GM12878 (cell line): ENCODE measurements at regions not wholly inside any gene's neighbourhood (a gene's known extent, or its start where the extent isn't known, plus 50 kb on each side); places are given as distances from the start of the nearest gene placed in this dataset.

Experiments used
- ATAC-seq: fragments of 200-7000 bp; cut with Tn5 transposase; 3 replicates; pipeline ENCODE4 v1.9.1; 2020; ENCODE audit warnings: mild to moderate bottlenecking, moderate library complexity
- BruUV-seq: library from RNA; stranded (reverse); fragments of 400-500 nt; replicated peaks from 2 replicates; lab custom pipeline; 2021; lab: Mats Ljungman, UMichigan
- CTCF ChIA-PET: fragments of 300-600 bp; sonication (Branson Sonifier 250); formaldehyde crosslinking; extraction: SDS; loops from one replicate; lab custom pipeline; 2021; ENCODE audit warnings: inconsistent platforms; lab: Yijun Ruan, JAX
- POLR2A ChIA-PET: fragments of 350-600 bp; formaldehyde crosslinking; extraction: SDS; loops from one replicate; lab custom pipeline; 2021; ENCODE audit warnings: inconsistent platforms; lab: Charles Lee
- RAD21 ChIA-PET: fragments of 300-600 bp; sonication (Branson Sonifier 250); formaldehyde crosslinking; loops from one replicate; lab custom pipeline; 2023; ENCODE audit warnings: antibody characterized with exemption; ENCODE audit not compliant: unreplicated experiment; lab: Charles Lee
- SMC1A ChIA-PET: fragments of 300-600 bp; sonication (Branson Sonifier 250); formaldehyde crosslinking; loops from one replicate; lab custom pipeline; 2023; ENCODE audit not compliant: unreplicated experiment, uncharacterized antibody; lab: Charles Lee
- DNase-seq: peaks from one replicate; pipeline ENCODE4 v3.0.0-alpha.2; 2011; ENCODE audit warnings: low read depth, low spot score
- FAIRE-seq: peaks from 3 replicates; lab custom pipeline; 2011; peaks lifted over from hg19 to GRCh38; lab: Jason Lieb, UNC
- H2AFZ ChIP-seq: 2 replicates; pipeline ENCODE4 v1.6.0; 2011; ENCODE audit warnings: low read depth, low read length, control low read depth; ENCODE audit not compliant: control insufficient read depth
- H3K27ac ChIP-seq: 2 replicates; pipeline ENCODE4 v1.5.1; 2011; ENCODE audit warnings: control low read depth; ENCODE audit not compliant: control insufficient read depth, insufficient read depth
- H3K27me3 ChIP-seq, 2 experiments: replicated peaks in 1 of 2; 2 replicates each; pipeline versions ENCODE4 v1.6.0 to v1.6.1; 2011; ENCODE audit warnings: low read length in 1 of 2; ENCODE audit not compliant: control insufficient read depth in 2 of 2, insufficient read depth in 2 of 2
- H3K36me3 ChIP-seq, 2 experiments: 2 replicates each; pipeline ENCODE4 v1.5.1; 2011; ENCODE audit warnings: low read length in 1 of 2; ENCODE audit not compliant: control insufficient read depth in 2 of 2, insufficient read depth in 2 of 2
- H3K4me1 ChIP-seq: 2 replicates; pipeline ENCODE4 v1.6.1; 2011; ENCODE audit warnings: mild to moderate bottlenecking, low read length, moderate library complexity, mixed read lengths; ENCODE audit not compliant: control insufficient read depth, insufficient read depth
- H3K4me2 ChIP-seq: 2 replicates; pipeline ENCODE4 v1.6.0; 2011; ENCODE audit warnings: control low read depth; ENCODE audit not compliant: control insufficient read depth, insufficient read depth
- H3K4me3 ChIP-seq: fragments of 200-600 bp; sonication (generic); 2 replicates; pipeline ENCODE4 v1.5.1; 2016
- H3K79me2 ChIP-seq: 2 replicates; pipeline ENCODE4 v1.6.0; 2011; ENCODE audit warnings: low read length; ENCODE audit not compliant: control insufficient read depth, insufficient read depth
- H3K9ac ChIP-seq: 2 replicates; pipeline ENCODE4 v1.8.0; 2011; ENCODE audit warnings: low read length, control low read depth, mixed read lengths; ENCODE audit not compliant: control insufficient read depth, insufficient read depth
- H3K9me3 ChIP-seq: replicated peaks from 3 replicates; pipeline ENCODE4 v1.5.1; 2011; ENCODE audit warnings: mild to moderate bottlenecking, low read length; ENCODE audit not compliant: control insufficient read depth, insufficient read depth
- H4K20me1 ChIP-seq: 2 replicates; pipeline ENCODE4 v1.6.0; 2011; ENCODE audit not compliant: control insufficient read depth, insufficient read depth
- ATF2 ChIP-seq: IDR thresholded peaks from 2 replicates; pipeline ENCODE4 v1.6.1; 2012; ENCODE audit warnings: low read length, inconsistent platforms
- BHLHE40 ChIP-seq, 2 experiments: fragments of 450-650 bp in 1 of 2; IDR thresholded peaks; 2 replicates each; pipeline ENCODE4 v1.6.1; 2011 to 2017; ENCODE audit warnings: low read depth in 2 of 2, borderline replicate concordance in 1 of 2, improper control_type of control experiment in 1 of 2, low read length in 1 of 2, mild to moderate bottlenecking in 1 of 2
- CBX3 ChIP-seq: fragments of 200-600 bp; sonication (generic); IDR thresholded peaks from 2 replicates; pipeline ENCODE4 v1.6.1; 2016; ENCODE audit warnings: low read depth, borderline replicate concordance
- CREB1 ChIP-seq: IDR thresholded peaks from 2 replicates; pipeline ENCODE4 v1.6.1; 2012; ENCODE audit warnings: low read depth, mild to moderate bottlenecking, inconsistent platforms
- CTCF ChIP-seq, 3 experiments: IDR thresholded peaks in 2 of 3; conservative IDR thresholded peaks in 1 of 3; 2 replicates each; pipeline ENCODE4 v1.5.1; 2011; ENCODE audit warnings: low read depth in 3 of 3, low read length in 3 of 3, mild to moderate bottlenecking in 3 of 3, control low read depth in 2 of 3, moderate library complexity in 2 of 3, inconsistent platforms in 1 of 3, mixed read lengths in 1 of 3; ENCODE audit not compliant: control insufficient read depth in 2 of 3, insufficient read depth in 1 of 3; ENCODE audit errors: extremely low read depth in 1 of 3
- NR2C2 ChIP-seq: IDR thresholded peaks from 2 replicates; pipeline ENCODE4 v1.6.1; 2011; ENCODE audit warnings: borderline replicate concordance, low read depth; ENCODE audit not compliant: control insufficient read depth, insufficient read length
- NR2F1 ChIP-seq: fragments of 450-650 bp; conservative IDR thresholded peaks from 2 replicates; pipeline ENCODE4 v1.6.1; 2017; ENCODE audit warnings: mild to moderate bottlenecking
- SIN3A ChIP-seq: IDR thresholded peaks from 2 replicates; pipeline ENCODE4 v1.6.1; 2012; ENCODE audit warnings: low read depth, low read length, improper control_type of control experiment
- STAT1 ChIP-seq: fragments of 450-650 bp; conservative IDR thresholded peaks from 2 replicates; pipeline ENCODE4 v1.6.1; 2014; ENCODE audit warnings: antibody characterized with exemption, mild to moderate bottlenecking
- STAT3 ChIP-seq: IDR thresholded peaks from 2 replicates; pipeline ENCODE4 v1.6.1; 2011; ENCODE audit warnings: low read depth, low read length, improper control_type of control experiment
- TCF7 ChIP-seq: IDR thresholded peaks from 2 replicates; pipeline ENCODE4 v1.6.1; 2014; ENCODE audit warnings: antibody characterized with exemption, borderline replicate concordance
- ZBTB4 ChIP-seq: fragments of 450-650 bp; formaldehyde crosslinking; IDR thresholded peaks from 2 replicates; pipeline ENCODE4 v1.4.0; 2022; ENCODE audit warnings: mild to moderate bottlenecking, moderate library complexity
- ZSCAN29 ChIP-seq: fragments of 450-650 bp; IDR thresholded peaks from 2 replicates; pipeline ENCODE4 v1.6.1; 2017; ENCODE audit warnings: mild to moderate bottlenecking, moderate library complexity
- WGBS: methylation state at CpG from one replicate; pipeline ENCODE4 v1.1.6; 2016; ENCODE audit warnings: low lambda C conversion rate; ENCODE audit not compliant: insufficient replicate concordance, insufficient coverage; ENCODE audit errors: missing lambda C conversion rate; 5-methylcytosine and 5-hydroxymethylcytosine counted together
- in situ Hi-C: fragments of 300-500 bp; cut with MboI; formaldehyde crosslinking; loops from 9 replicates; pipeline ENCODE4 v1.14.3; 2018; ENCODE audit warnings: mixed read lengths
- intact Hi-C: fragments of 100-400 bp; cut with micrococcal nuclease; formaldehyde crosslinking; loops from one replicate; pipeline ENCODE4 v1.14.2; 2022; ENCODE audit not compliant: unreplicated experiment
- TF ChIP-seq, protein P1 (sequence below): IDR thresholded peaks from 2 replicates; pipeline ENCODE4 v1.6.1; 2011; ENCODE audit warnings: low read depth, mild to moderate bottlenecking, low read length, moderate library complexity, borderline replicate concordance; ENCODE audit errors: extremely low read depth
- TF ChIP-seq, protein P2 (sequence below): fragments of 150-350 bp; IDR thresholded peaks from 2 replicates; pipeline ENCODE4 v1.6.1; 2014; ENCODE audit warnings: mild to moderate bottlenecking, low read depth, low read length

- TF ChIP-seq, protein P1, sequence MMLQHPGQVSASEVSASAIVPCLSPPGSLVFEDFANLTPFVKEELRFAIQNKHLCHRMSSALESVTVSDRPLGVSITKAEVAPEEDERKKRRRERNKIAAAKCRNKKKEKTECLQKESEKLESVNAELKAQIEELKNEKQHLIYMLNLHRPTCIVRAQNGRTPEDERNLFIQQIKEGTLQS, result no peak
- TF ChIP-seq TCF7 (no peak), CREB1 (no peak), NR2C2 (no peak), BHLHE40 (IDR thresholded peaks at IDR 0.05; ENCODE audit: borderline replicate concordance in 1 of 2, low read depth in 2 of 2, low read length in 1 of 2) (no peak), ZBTB4 (CRISPR knock-in tag) (no peak), STAT3 (no peak), ZSCAN29 (no peak)
These were observed 174.2 kb upstream of the KCNG1 start (continued) for GRCh38 chr20:51196991-51197651.

- CTCF ChIA-PET, result no interaction called here
- SMC1A ChIA-PET, result no interaction called here
- no peak for ATAC-seq
- TF ChIP-seq NR2F1 (no peak), ATF2 (no peak), STAT1 (no peak), CBX3 (no peak), CTCF (IDR thresholded peaks at IDR 0.05 in 2 of 3, conservative IDR thresholded peaks at IDR 0.05 in 1 of 3; ENCODE audit: control insufficient read depth in 2 of 3, extremely low read depth in 1 of 3, insufficient read depth in 1 of 3, low read depth in 3 of 3, low read length in 3 of 3) (no peak), SIN3A (no peak)
- TF ChIP-seq, protein P2, sequence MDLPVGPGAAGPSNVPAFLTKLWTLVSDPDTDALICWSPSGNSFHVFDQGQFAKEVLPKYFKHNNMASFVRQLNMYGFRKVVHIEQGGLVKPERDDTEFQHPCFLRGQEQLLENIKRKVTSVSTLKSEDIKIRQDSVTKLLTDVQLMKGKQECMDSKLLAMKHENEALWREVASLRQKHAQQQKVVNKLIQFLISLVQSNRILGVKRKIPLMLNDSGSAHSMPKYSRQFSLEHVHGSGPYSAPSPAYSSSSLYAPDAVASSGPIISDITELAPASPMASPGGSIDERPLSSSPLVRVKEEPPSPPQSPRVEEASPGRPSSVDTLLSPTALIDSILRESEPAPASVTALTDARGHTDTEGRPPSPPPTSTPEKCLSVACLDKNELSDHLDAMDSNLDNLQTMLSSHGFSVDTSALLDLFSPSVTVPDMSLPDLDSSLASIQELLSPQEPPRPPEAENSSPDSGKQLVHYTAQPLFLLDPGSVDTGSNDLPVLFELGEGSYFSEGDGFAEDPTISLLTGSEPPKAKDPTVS, result no peak
These were observed 173.1 kb upstream of the KCNG1 start for GRCh38 chr20:51195990-51196389.

More at GRCh38 chr20:51195990-51196389, 173.1 kb upstream of the KCNG1 start:
- no peak overlapping the region for H3K27ac ChIP-seq
- intact Hi-C loops (no loop called here), in situ Hi-C loops (no loop called here)
- no peak overlapping the region for H3K4me3 ChIP-seq
- no peaks in the 10 kb centered on the region for H3K36me3 ChIP-seq
- H3K27me3 ChIP-seq, result peaks cover 0 to 4% of the 10 kb centered on the region in 2 experiments; a peak in 2 of 4 replicates
- H3K9ac ChIP-seq, result no peak overlapping the region
- no peaks in the 10 kb centered on the region for H3K79me2 ChIP-seq
- BruUV-seq, result no TSS peak
- no peak overlapping the region for H2AFZ ChIP-seq
- DNase-seq, result no peak
- FAIRE-seq, result no peak
- WGBS, result 19% methylated on average over 5 of the region's 5 CpGs
- no peak overlapping the region for H3K4me2 ChIP-seq
- ChIA-PET POLR2A (no interaction called here), RAD21 (no interaction called here)
- no peaks in the 10 kb centered on the region for H3K4me1 ChIP-seq
- H3K9me3 ChIP-seq, result no peaks in the 10 kb centered on the region
- no peaks in the 10 kb centered on the region for H4K20me1 ChIP-seq
